ENCODE measurements at regions not wholly inside any gene's neighbourhood (a gene's known extent, or its start where the extent isn't known, plus 50 kb on each side); places are given as distances from the start of the nearest gene placed in this dataset.

DNA sequence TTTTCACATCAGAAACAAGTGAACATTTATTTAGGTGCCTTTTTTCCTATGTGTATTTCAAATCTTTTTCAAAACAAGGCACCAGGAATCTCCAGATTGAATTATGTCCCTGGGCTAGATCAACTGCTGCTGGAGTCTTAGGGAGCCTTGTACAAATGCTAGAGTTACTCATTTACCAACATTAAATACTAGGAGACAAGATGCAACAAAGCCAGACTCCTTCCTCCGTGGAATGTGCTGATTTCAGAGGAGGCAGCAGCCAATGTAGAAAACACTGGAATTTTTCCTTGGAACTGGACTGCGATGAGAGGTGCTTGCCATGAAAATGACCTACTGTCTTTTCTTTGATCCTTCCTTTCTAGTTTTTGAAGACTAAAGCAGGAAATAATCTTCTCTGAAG is 1514.7 kb upstream of the MIR17HG start:
- no peaks in the 10 kb centered on the region for H3K27me3 ChIP-seq (ENCODE audit: control insufficient read depth, insufficient read depth, low read length)
- H3K79me2 ChIP-seq: no peaks in the 10 kb centered on the region
- TF ChIP-seq, protein P1, sequence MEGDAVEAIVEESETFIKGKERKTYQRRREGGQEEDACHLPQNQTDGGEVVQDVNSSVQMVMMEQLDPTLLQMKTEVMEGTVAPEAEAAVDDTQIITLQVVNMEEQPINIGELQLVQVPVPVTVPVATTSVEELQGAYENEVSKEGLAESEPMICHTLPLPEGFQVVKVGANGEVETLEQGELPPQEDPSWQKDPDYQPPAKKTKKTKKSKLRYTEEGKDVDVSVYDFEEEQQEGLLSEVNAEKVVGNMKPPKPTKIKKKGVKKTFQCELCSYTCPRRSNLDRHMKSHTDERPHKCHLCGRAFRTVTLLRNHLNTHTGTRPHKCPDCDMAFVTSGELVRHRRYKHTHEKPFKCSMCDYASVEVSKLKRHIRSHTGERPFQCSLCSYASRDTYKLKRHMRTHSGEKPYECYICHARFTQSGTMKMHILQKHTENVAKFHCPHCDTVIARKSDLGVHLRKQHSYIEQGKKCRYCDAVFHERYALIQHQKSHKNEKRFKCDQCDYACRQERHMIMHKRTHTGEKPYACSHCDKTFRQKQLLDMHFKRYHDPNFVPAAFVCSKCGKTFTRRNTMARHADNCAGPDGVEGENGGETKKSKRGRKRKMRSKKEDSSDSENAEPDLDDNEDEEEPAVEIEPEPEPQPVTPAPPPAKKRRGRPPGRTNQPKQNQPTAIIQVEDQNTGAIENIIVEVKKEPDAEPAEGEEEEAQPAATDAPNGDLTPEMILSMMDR (IDR thresholded peaks at IDR 0.05): no peak
- no peaks in the 10 kb centered on the region for H3K4me1 ChIP-seq
- H3K36me3 ChIP-seq (ENCODE audit: control insufficient read depth, insufficient read depth, low read length): no peaks in the 10 kb centered on the region
- H3K9me3 ChIP-seq (ENCODE audit: control insufficient read depth, low read length): no peaks in the 10 kb centered on the region
- no peak overlapping the region for H3K27ac ChIP-seq
- H3K9ac ChIP-seq: no peak overlapping the region
- no peak overlapping the region for H2AFZ ChIP-seq
- H3K4me3 ChIP-seq (ENCODE audit: low read depth, low read length): no peak overlapping the region
- H3K4me2 ChIP-seq (ENCODE audit: low read length): no peak overlapping the region

DNA sequence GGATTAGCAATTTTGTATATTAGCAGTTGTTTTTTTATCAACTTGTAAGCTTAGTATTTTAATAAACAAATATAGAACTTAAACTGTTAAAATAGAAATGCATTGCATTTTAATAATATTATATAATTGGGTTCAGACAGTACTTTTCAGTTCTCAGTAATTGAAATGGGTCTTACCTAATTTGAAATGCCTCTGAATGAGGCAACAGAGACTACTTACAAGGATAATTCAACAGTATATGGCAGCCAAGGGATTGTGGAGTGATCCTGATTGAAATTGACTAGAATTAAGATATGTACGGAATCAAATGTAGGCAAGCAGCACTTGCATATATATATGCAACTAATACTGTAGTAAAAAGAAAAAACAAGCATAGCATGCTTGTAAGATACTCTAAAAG is 1503.9 kb upstream of the MIR17HG start:
- Histone ChIP-seq H3K27me3 (ENCODE audit: control insufficient read depth, insufficient read depth, low read length) (no peaks in the 10 kb centered on the region), H3K36me3 (ENCODE audit: control insufficient read depth, insufficient read depth, low read length) (no peaks in the 10 kb centered on the region), H3K27ac (no peak overlapping the region), H3K4me2 (ENCODE audit: low read length) (no peak overlapping the region), H3K9ac (no peak overlapping the region), H3K79me2 (no peaks in the 10 kb centered on the region), H3K4me3 (ENCODE audit: low read depth, low read length) (no peak overlapping the region), H3K4me1 (no peaks in the 10 kb centered on the region), H3K9me3 (ENCODE audit: control insufficient read depth, low read length) (no peaks in the 10 kb centered on the region), H2AFZ (no peak overlapping the region)
- TF ChIP-seq, protein P1 (IDR thresholded peaks at IDR 0.05): no peak

DNA sequence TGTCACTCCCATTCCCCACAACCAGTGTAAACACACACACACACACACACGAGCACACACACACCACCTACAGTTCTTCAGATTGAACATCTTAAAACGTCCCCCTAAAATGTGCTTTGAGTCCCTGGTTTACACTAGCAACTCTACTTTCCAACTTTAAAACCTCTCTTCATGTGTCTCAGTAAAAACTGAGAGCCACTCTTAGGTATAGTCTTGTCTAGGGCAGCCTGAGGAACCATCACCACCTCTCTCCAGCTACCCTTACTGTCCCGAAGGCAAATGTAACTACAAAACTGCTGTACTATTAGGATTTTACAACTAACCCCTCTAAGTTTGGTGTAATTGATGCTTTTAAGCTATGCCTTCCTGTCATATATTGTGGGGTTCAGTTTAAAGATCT is 1501.6 kb upstream of the MIR17HG start:
- Histone ChIP-seq H3K79me2 (no peaks in the 10 kb centered on the region), H2AFZ (no peak overlapping the region), H3K36me3 (ENCODE audit: control insufficient read depth, insufficient read depth, low read length) (no peaks in the 10 kb centered on the region), H3K4me2 (ENCODE audit: low read length) (no peak overlapping the region), H3K4me3 (ENCODE audit: low read depth, low read length) (no peak overlapping the region), H3K9ac (no peak overlapping the region), H3K27ac (no peak overlapping the region), H3K4me1 (no peaks in the 10 kb centered on the region), H3K27me3 (ENCODE audit: control insufficient read depth, insufficient read depth, low read length) (no peaks in the 10 kb centered on the region), H3K9me3 (ENCODE audit: control insufficient read depth, low read length) (no peaks in the 10 kb centered on the region)
- TF ChIP-seq, protein P1 (IDR thresholded peaks at IDR 0.05): no peak

DNA sequence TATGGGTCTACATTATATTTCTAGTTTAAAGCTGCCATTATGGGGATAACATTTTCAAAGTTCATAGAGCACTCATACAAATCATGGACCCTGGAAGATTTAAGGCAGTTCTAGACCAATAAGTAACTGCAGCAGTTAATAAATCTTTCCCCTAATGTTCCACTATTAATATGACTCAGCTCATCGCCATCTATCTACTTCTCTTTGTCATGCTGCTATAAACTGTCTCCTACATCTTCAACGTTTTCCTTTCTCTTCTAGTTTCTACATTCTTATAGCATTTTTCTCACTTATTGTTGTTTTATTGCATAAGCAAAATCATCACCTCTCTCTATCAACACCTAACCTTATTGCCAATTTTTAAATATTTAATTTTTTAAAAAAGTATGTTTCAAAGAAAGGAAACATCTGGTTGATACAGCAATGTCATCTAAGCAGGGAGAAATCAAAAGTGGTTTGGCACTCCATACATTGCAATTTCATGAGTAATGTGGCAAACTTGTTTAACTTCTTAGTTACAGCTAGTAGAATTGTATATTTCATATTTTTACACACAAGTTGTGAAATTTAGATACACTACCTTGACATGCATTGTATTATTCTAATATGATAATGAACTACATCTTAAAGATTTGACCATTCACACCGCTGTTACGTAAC is 1500.4 kb upstream of the MIR17HG start:
- no peaks in the 10 kb centered on the region for H3K9me3 ChIP-seq (ENCODE audit: control insufficient read depth, low read length)
- no peaks in the 10 kb centered on the region for H3K79me2 ChIP-seq
- H3K27me3 ChIP-seq (ENCODE audit: control insufficient read depth, insufficient read depth, low read length): no peaks in the 10 kb centered on the region
- no peak overlapping the region for H3K4me2 ChIP-seq (ENCODE audit: low read length)
- no peaks in the 10 kb centered on the region for H3K36me3 ChIP-seq (ENCODE audit: control insufficient read depth, insufficient read depth, low read length)
- no peak overlapping the region for H2AFZ ChIP-seq
- H3K27ac ChIP-seq: no peak overlapping the region
- H3K4me3 ChIP-seq (ENCODE audit: low read depth, low read length): no peak overlapping the region
- H3K9ac ChIP-seq: no peak overlapping the region
- H3K4me1 ChIP-seq: no peaks in the 10 kb centered on the region
- TF ChIP-seq, protein P1 (IDR thresholded peaks at IDR 0.05): no peak

DNA sequence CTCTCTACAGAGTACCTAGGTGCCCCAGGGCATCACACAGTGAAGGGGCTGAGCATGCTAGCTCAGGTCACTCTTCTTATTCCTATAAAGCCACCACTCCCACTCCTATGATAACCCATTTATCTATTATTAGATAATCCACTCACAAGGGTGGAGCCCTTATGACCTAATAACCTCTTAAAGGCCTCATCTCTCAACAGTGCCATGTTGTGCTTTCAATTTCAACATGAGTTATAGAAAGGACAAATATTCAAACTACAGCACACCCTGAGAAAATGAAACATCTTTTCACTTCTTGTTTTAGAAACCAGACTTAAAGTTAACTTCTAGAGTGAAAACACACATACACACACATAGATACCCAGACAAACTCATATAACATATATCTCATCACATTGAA is 1494.9 kb upstream of the MIR17HG start:
- Histone ChIP-seq H3K27me3 (ENCODE audit: control insufficient read depth, insufficient read depth, low read length) (no peaks in the 10 kb centered on the region), H3K9me3 (ENCODE audit: control insufficient read depth, low read length) (no peaks in the 10 kb centered on the region), H3K4me1 (no peaks in the 10 kb centered on the region), H3K27ac (no peak overlapping the region), H3K4me3 (ENCODE audit: low read depth, low read length) (no peak overlapping the region), H3K79me2 (no peaks in the 10 kb centered on the region), H3K9ac (no peak overlapping the region), H3K36me3 (ENCODE audit: control insufficient read depth, insufficient read depth, low read length) (no peaks in the 10 kb centered on the region), H2AFZ (no peak overlapping the region), H3K4me2 (ENCODE audit: low read length) (no peak overlapping the region)
- TF ChIP-seq, protein P1 (IDR thresholded peaks at IDR 0.05): no peak

Data from parathyroid adenoma (tissue), 2 donors.